ENCODE measurements at regions not wholly inside any gene's neighbourhood (a gene's known extent, or its start where the extent isn't known, plus 50 kb on each side); places are given as distances from the start of the nearest gene placed in this dataset.

GRCh38 chr18:56516789-56517188 is 121.6 kb downstream of the TXNL1 start:
- no peaks in the 10 kb centered on the region for H3K36me3 ChIP-seq
- WGBS, 2 donors, result 38 to 46% methylated on average over 4 of the region's 4 CpGs
- H3K4me3 ChIP-seq, result no peak overlapping the region
- H3K4me1 ChIP-seq, result peaks cover 0 to 3% (median 0%) of the 10 kb centered on the region in 3 donors
- no peak for DNase-seq
- H3K27ac ChIP-seq, result no peak overlapping the region
- intact Hi-C loops (cut with DNase I), result no loop called here
- no peak for TF ChIP-seq CTCF (IDR thresholded peaks at IDR 0.05)
- TF ChIP-seq POLR2A (IDR thresholded peaks at IDR 0.05), result no peak
- no peaks in the 10 kb centered on the region for H3K27me3 ChIP-seq
- no peaks in the 10 kb centered on the region for H3K9me3 ChIP-seq

- Histone ChIP-seq H3K9me3 (no peaks in the 10 kb centered on the region), H3K4me1 (no peaks in the 10 kb centered on the region), H3K4me3 (no peak overlapping the region), H3K27ac (no peak overlapping the region), H3K36me3 (no peaks in the 10 kb centered on the region), H3K27me3 (no peaks in the 10 kb centered on the region)
- no peak for TF ChIP-seq CTCF (IDR thresholded peaks at IDR 0.05)
- TF ChIP-seq POLR2A (IDR thresholded peaks at IDR 0.05), result no peak
- DNase-seq, result no peak
- 50 to 67% methylated on average over 3 of the region's 3 CpGs for WGBS, 2 donors
- intact Hi-C loops (cut with DNase I), result no loop called here
Observed at GRCh38 chr18:56515522-56515921, 122.9 kb downstream of the TXNL1 start.

GRCh38 chr18:56511996-56512395 is 126.4 kb downstream of the TXNL1 start:
- H3K4me1 ChIP-seq, result no peaks in the 10 kb centered on the region
- intact Hi-C loops (cut with DNase I), result no loop called here
- DNase-seq, result no peak
- H3K36me3 ChIP-seq, result no peaks in the 10 kb centered on the region
- H3K9me3 ChIP-seq, result no peaks in the 10 kb centered on the region
- no peak for TF ChIP-seq POLR2A (IDR thresholded peaks at IDR 0.05)
- TF ChIP-seq CTCF (IDR thresholded peaks at IDR 0.05), result no peak
- H3K4me3 ChIP-seq, result no peak overlapping the region
- no peaks in the 10 kb centered on the region for H3K27me3 ChIP-seq
- H3K27ac ChIP-seq, result no peak overlapping the region
- WGBS, 2 donors, result 46 to 50% methylated on average over 1 of the region's 1 CpG

GRCh38 chr18:56510108-56510507 is 128.3 kb downstream of the TXNL1 start:
- H3K4me3 ChIP-seq, result no peak overlapping the region
- H3K9me3 ChIP-seq, result no peaks in the 10 kb centered on the region
- no peaks in the 10 kb centered on the region for H3K4me1 ChIP-seq
- no peaks in the 10 kb centered on the region for H3K36me3 ChIP-seq
- DNase-seq, result no peak
- TF ChIP-seq CTCF (IDR thresholded peaks at IDR 0.05) (no peak), POLR2A (IDR thresholded peaks at IDR 0.05) (no peak)
- H3K27ac ChIP-seq, result no peak overlapping the region
- intact Hi-C loops (cut with DNase I), result no loop called here
- H3K27me3 ChIP-seq, result no peaks in the 10 kb centered on the region

DNA sequence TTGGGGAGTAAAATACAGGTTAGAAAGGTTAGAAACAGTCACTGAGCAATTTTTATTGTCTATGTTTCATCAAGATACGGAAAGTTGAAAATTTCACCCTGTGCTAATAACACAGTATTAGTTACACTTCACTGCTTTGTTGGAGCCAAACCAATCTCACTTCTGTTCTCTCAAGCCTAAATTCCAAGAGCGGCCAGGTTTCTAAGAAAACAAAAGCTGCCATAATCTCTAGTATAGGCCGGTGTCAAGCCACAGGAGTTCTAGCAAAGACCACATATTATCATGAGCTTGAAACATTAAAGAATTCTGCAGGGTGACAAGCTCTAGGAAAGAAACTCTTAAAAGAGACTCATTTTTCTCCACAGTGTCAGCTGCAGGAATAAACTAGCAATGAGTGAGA is 128.7 kb downstream of the TXNL1 start:
- H3K36me3 ChIP-seq, result no peaks in the 10 kb centered on the region
- DNase-seq, result no peak
- H3K27me3 ChIP-seq, result no peaks in the 10 kb centered on the region
- H3K4me3 ChIP-seq, result no peak overlapping the region
- intact Hi-C loops (cut with DNase I), result no loop called here
- H3K9me3 ChIP-seq, result no peaks in the 10 kb centered on the region
- H3K4me1 ChIP-seq, result no peaks in the 10 kb centered on the region
- 67 to 70% methylated on average over 3 of the region's 3 CpGs for WGBS, 2 donors
- H3K27ac ChIP-seq, result no peak overlapping the region
- no peak for TF ChIP-seq POLR2A (IDR thresholded peaks at IDR 0.05)

DNA sequence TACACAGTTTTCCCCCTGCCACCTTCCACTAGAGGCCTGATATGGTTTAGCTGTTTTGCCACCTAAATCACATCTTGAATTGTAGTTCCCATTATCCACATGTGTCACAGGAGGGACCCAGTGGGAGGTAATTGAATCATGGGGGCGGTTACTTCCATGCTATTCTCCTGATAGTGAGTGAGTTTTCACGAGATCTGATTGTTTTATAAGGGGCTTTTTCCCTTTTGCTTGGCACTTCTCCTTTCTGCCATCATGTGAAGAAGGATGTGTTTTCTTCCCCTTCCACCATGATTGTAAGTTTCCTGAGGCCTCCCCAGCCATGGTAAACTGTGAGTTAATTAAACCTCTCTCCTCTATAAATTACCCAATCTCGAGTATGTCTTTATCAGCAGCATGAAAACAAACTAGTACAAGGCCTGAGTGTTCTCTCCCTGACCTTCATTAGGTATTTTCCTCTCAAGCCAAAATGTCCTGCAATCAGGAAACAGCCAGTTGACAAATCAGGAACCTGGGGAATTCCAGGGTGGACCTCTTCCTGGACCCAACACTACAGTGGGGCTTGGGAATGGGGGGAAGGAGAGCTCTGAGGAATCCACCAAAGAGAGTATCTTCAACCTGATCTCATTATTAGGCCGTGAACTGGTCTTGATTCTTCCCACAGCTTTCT is 129.9 kb downstream of the TXNL1 start:
- no peaks in the 10 kb centered on the region for H3K36me3 ChIP-seq
- intact Hi-C loops (cut with DNase I), result no loop called here
- H3K27me3 ChIP-seq, result no peaks in the 10 kb centered on the region
- WGBS, 2 donors, result 49% methylated on average over 4 of the region's 4 CpGs
- no peak for DNase-seq
- H3K4me3 ChIP-seq, result no peak overlapping the region
- no peaks in the 10 kb centered on the region for H3K4me1 ChIP-seq
- H3K27ac ChIP-seq, result no peak overlapping the region
- H3K9me3 ChIP-seq, result no peaks in the 10 kb centered on the region
- TF ChIP-seq POLR2A (IDR thresholded peaks at IDR 0.05), result no peak
- TF ChIP-seq CTCF (IDR thresholded peaks at IDR 0.05), result no peak
